Stimulated activated CD4-positive, alpha-beta T cell treated with anti-CD3 and anti-CD28 coated beads, Interleukin-12 subunit alpha, Interleukin-12 subunit beta, amount 100 ng/mL, for 4 hours (primary cell): ENCODE measurements at regions not wholly inside any gene's neighbourhood (a gene's known extent, or its start where the extent isn't known, plus 50 kb on each side); places are given as distances from the start of the nearest gene placed in this dataset.

Experiments used
- DNase-seq: peaks from one replicate; pipeline ENCODE4 v3.0.0-alpha.2; 2020

- DNase-seq, result no peak
Observed at GRCh38 chr22:23408321-23408720, 171.8 kb downstream of the IGLL1 start.

- no peak for DNase-seq
Observed at GRCh38 chr22:23405366-23405851, 174.7 kb downstream of the IGLL1 start.

GRCh38 chr22:23404689-23405365 lies 175.3 kb downstream of the IGLL1 start:
- no peak for DNase-seq

- no peak for DNase-seq
Observed at GRCh38 chr22:23403720-23404688, 176.1 kb downstream of the IGLL1 start.

GRCh38 chr22:23403152-23403719 lies 176.9 kb downstream of the IGLL1 start:
- no peak for DNase-seq

GRCh38 chr22:23402275-23403151 lies 177.6 kb downstream of the IGLL1 start:
- DNase-seq, result peak; percentile 42

- DNase-seq, result no peak
Observed at GRCh38 chr22:23401910-23402274, 178.2 kb downstream of the IGLL1 start.

GRCh38 chr22:23401111-23401909 lies 178.8 kb downstream of the IGLL1 start:
- DNase-seq, result no peak

GRCh38 chr22:23400286-23400981 lies 179.7 kb downstream of the IGLL1 start:
- DNase-seq, result no peak

GRCh38 chr22:23399367-23400285 lies 180.5 kb downstream of the IGLL1 start:
- DNase-seq, result no peak

- DNase-seq, result no peak
Observed at GRCh38 chr22:23398701-23399366, 181.3 kb downstream of the IGLL1 start.

GRCh38 chr22:23397613-23398567 lies 182.2 kb downstream of the IGLL1 start:
- no peak for DNase-seq

- DNase-seq, result no peak
Observed at GRCh38 chr22:23397008-23397612, 183.0 kb downstream of the IGLL1 start.

GRCh38 chr22:23396362-23397007 lies 183.6 kb downstream of the IGLL1 start:
- DNase-seq, result no peak

GRCh38 chr22:23395530-23396361 lies 184.3 kb downstream of the IGLL1 start:
- DNase-seq, result no peak
